Fibroblast of lung (primary cell): ENCODE measurements at regions not wholly inside any gene's neighbourhood (a gene's known extent, or its start where the extent isn't known, plus 50 kb on each side); places are given as distances from the start of the nearest gene placed in this dataset.

Experiments used
- DNase-seq, 2 donors: peaks; one replicate each; pipeline versions ENCODE4 v3.0.0 to v3.0.0-alpha.2; 2010; ENCODE audit warnings: low read depth in 2 of 2
- H2AFZ ChIP-seq: 2 replicates; pipeline ENCODE4 v1.5.1; 2012; ENCODE audit warnings: low read length, control low read depth, inconsistent platforms
- H3K27ac ChIP-seq: 2 replicates; pipeline ENCODE4 v1.5.1; 2011; ENCODE audit warnings: low read length, control low read depth; ENCODE audit not compliant: insufficient read depth
- H3K27me3 ChIP-seq: 2 replicates; pipeline ENCODE4 v1.5.1; 2011; ENCODE audit warnings: mild to moderate bottlenecking, low read length; ENCODE audit not compliant: control insufficient read depth, insufficient read depth
- H3K36me3 ChIP-seq: 2 replicates; pipeline ENCODE4 v1.5.1; 2011; ENCODE audit warnings: low read length; ENCODE audit not compliant: control insufficient read depth, insufficient read depth
- H3K4me1 ChIP-seq: 2 replicates; pipeline ENCODE4 v1.5.1; 2011; ENCODE audit warnings: low read length; ENCODE audit not compliant: control insufficient read depth, insufficient read depth; ENCODE audit errors: extremely low read depth
- H3K4me2 ChIP-seq: 2 replicates; pipeline ENCODE4 v1.5.1; 2011; ENCODE audit warnings: low read length, control low read depth; ENCODE audit not compliant: insufficient read depth; ENCODE audit errors: extremely low read depth
- H3K4me3 ChIP-seq, 4 experiments: fragments of 200-600 bp in 1 of 4; sonication (generic) in 1 of 4; replicated peaks in 1 of 4; 2 replicates each; pipeline ENCODE4 v1.5.1; 2011 to 2016; ENCODE audit warnings: low read length in 4 of 4, low read depth in 3 of 4, mild to moderate bottlenecking in 3 of 4, control low read depth in 2 of 4, inconsistent platforms in 1 of 4, mixed read lengths in 1 of 4; ENCODE audit not compliant: insufficient read depth in 1 of 4; ENCODE audit errors: control extremely low read depth in 1 of 4
- H3K79me2 ChIP-seq: 2 replicates; pipeline ENCODE4 v1.5.1; 2012; ENCODE audit warnings: mild to moderate bottlenecking, low read length, inconsistent platforms; ENCODE audit not compliant: control insufficient read depth, insufficient read depth
- H3K9ac ChIP-seq: 2 replicates; pipeline ENCODE4 v1.5.1; 2011; ENCODE audit warnings: mild to moderate bottlenecking, low read length, control low read depth; ENCODE audit not compliant: insufficient read depth
- H3K9me3 ChIP-seq: 2 replicates; pipeline ENCODE4 v1.5.1; 2012; ENCODE audit warnings: low read depth, low read length; ENCODE audit not compliant: control insufficient read depth, insufficient read depth
- H4K20me1 ChIP-seq: 2 replicates; pipeline ENCODE4 v1.5.1; 2011; ENCODE audit warnings: low read length; ENCODE audit not compliant: control insufficient read depth, insufficient read depth; ENCODE audit errors: extremely low read depth
- EZH2 ChIP-seq: IDR thresholded peaks from 2 replicates; pipeline ENCODE4 v1.5.1; 2012; ENCODE audit warnings: low read length, control low read depth, mild to moderate bottlenecking; ENCODE audit errors: missing control alignments
- TF ChIP-seq, protein P1 (sequence below), 2 donors: IDR thresholded peaks in 1 of 2; conservative IDR thresholded peaks in 1 of 2; 1 replicate in 1 of 2; 2 replicates in 1 of 2; pipeline ENCODE4 v1.5.1; 2011 to 2012; ENCODE audit warnings: low read length in 2 of 2, control low read depth in 1 of 2, inconsistent platforms in 1 of 2, low read depth in 1 of 2, mild to moderate bottlenecking in 1 of 2

GRCh38 chr2:45182667-45183295 lies 173.5 kb upstream of the SIX2 start:
- H3K79me2 ChIP-seq, result no peaks in the 10 kb centered on the region
- H3K36me3 ChIP-seq, result no peaks in the 10 kb centered on the region
- peaks cover 6% of the 10 kb centered on the region for H3K4me1 ChIP-seq
- H3K27ac ChIP-seq, result no peak overlapping the region
- H4K20me1 ChIP-seq, result no peaks in the 10 kb centered on the region
- H3K27me3 ChIP-seq, result peaks cover 5% of the 10 kb centered on the region
- H3K4me3 ChIP-seq, result no peak overlapping the region
- TF ChIP-seq, protein P1, sequence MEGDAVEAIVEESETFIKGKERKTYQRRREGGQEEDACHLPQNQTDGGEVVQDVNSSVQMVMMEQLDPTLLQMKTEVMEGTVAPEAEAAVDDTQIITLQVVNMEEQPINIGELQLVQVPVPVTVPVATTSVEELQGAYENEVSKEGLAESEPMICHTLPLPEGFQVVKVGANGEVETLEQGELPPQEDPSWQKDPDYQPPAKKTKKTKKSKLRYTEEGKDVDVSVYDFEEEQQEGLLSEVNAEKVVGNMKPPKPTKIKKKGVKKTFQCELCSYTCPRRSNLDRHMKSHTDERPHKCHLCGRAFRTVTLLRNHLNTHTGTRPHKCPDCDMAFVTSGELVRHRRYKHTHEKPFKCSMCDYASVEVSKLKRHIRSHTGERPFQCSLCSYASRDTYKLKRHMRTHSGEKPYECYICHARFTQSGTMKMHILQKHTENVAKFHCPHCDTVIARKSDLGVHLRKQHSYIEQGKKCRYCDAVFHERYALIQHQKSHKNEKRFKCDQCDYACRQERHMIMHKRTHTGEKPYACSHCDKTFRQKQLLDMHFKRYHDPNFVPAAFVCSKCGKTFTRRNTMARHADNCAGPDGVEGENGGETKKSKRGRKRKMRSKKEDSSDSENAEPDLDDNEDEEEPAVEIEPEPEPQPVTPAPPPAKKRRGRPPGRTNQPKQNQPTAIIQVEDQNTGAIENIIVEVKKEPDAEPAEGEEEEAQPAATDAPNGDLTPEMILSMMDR (conservative IDR thresholded peaks at IDR 0.05 in 1 of 2, IDR thresholded peaks at IDR 0.05 in 1 of 2; ENCODE audit: low read depth in 1 of 2, low read length in 2 of 2), result no peak
- no peak for TF ChIP-seq EZH2
- no peak overlapping the region for H3K9ac ChIP-seq
- no peak overlapping the region for H3K4me2 ChIP-seq
- H3K9me3 ChIP-seq, result no peaks in the 10 kb centered on the region
- peak; percentile 61 to 88 for DNase-seq
- H2AFZ ChIP-seq, result no peak overlapping the region

DNA sequence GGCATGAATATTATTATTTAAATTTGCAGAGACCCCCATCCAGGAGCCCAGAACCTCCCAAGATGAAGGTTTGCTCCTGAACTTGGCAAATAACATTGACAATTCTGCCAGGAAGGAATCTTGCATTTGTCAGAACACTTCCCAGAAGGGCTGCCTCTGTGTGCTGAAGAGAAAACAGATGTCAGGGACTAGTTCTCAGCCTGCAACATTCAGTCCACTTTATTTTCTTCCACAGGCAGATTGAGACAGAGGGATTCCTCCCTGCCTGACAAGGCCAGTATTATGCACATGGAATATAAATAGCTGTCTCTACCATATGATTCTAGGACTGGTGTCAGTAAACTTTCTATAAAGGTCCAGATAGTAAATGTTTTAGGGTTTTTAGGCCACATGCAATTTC lies 171.5 kb upstream of the SIX2 start:
- TF ChIP-seq, protein P1 (conservative IDR thresholded peaks at IDR 0.05 in 1 of 2, IDR thresholded peaks at IDR 0.05 in 1 of 2; ENCODE audit: low read depth in 1 of 2, low read length in 2 of 2), result no peak
- TF ChIP-seq EZH2, result no peak
- no peaks in the 10 kb centered on the region for H4K20me1 ChIP-seq
- peaks cover 6% of the 10 kb centered on the region for H3K4me1 ChIP-seq
- no peaks in the 10 kb centered on the region for H3K36me3 ChIP-seq
- H3K9ac ChIP-seq, result no peak overlapping the region
- DNase-seq, result peak in 1 of 2 donors; percentile 58
- no peak overlapping the region for H3K4me2 ChIP-seq
- no peak overlapping the region for H3K4me3 ChIP-seq
- no peak overlapping the region for H3K27ac ChIP-seq
- peaks cover 3% of the 10 kb centered on the region for H3K27me3 ChIP-seq
- H3K79me2 ChIP-seq, result no peaks in the 10 kb centered on the region
- no peaks in the 10 kb centered on the region for H3K9me3 ChIP-seq
- no peak overlapping the region for H2AFZ ChIP-seq

- peak in 1 of 2 donors; percentile 88 for DNase-seq
- Histone ChIP-seq H3K27me3 (peaks cover under 1% of the 10 kb centered on the region), H3K79me2 (no peaks in the 10 kb centered on the region), H3K4me2 (no peak overlapping the region), H2AFZ (no peak overlapping the region), H3K36me3 (no peaks in the 10 kb centered on the region), H3K9ac (no peak overlapping the region), H4K20me1 (no peaks in the 10 kb centered on the region), H3K4me3 (no peak overlapping the region), H3K4me1 (peaks cover 6% of the 10 kb centered on the region), H3K9me3 (no peaks in the 10 kb centered on the region), H3K27ac (no peak overlapping the region)
- TF ChIP-seq, protein P1 (conservative IDR thresholded peaks at IDR 0.05 in 1 of 2, IDR thresholded peaks at IDR 0.05 in 1 of 2; ENCODE audit: low read depth in 1 of 2, low read length in 2 of 2), result no peak
- no peak for TF ChIP-seq EZH2
These were observed 170.9 kb upstream of the SIX2 start for GRCh38 chr2:45180033-45180746.
